Epithelial cell of esophagus (primary cell): ENCODE measurements at regions not wholly inside any gene's neighbourhood (a gene's known extent, or its start where the extent isn't known, plus 50 kb on each side); places are given as distances from the start of the nearest gene placed in this dataset.

Source experiments
- DNase-seq: peaks from one replicate; pipeline ENCODE4 v3.0.0; 2010; ENCODE audit warnings: low read depth
- H3K4me3 ChIP-seq: 2 replicates; pipeline ENCODE4 v1.5.1; 2011; ENCODE audit warnings: mild to moderate bottlenecking, low read length, control low read depth
- TF ChIP-seq, protein P1 (sequence below): IDR thresholded peaks from 2 replicates; pipeline ENCODE4 v1.5.1; 2011; ENCODE audit warnings: low read depth, mild to moderate bottlenecking, low read length, control low read depth, inconsistent platforms; ENCODE audit not compliant: insufficient read depth; ENCODE audit errors: missing control alignments

GRCh38 chr11:97367406-97368083, 977.7 kb downstream of the JRKL start:
- TF ChIP-seq, protein P1, sequence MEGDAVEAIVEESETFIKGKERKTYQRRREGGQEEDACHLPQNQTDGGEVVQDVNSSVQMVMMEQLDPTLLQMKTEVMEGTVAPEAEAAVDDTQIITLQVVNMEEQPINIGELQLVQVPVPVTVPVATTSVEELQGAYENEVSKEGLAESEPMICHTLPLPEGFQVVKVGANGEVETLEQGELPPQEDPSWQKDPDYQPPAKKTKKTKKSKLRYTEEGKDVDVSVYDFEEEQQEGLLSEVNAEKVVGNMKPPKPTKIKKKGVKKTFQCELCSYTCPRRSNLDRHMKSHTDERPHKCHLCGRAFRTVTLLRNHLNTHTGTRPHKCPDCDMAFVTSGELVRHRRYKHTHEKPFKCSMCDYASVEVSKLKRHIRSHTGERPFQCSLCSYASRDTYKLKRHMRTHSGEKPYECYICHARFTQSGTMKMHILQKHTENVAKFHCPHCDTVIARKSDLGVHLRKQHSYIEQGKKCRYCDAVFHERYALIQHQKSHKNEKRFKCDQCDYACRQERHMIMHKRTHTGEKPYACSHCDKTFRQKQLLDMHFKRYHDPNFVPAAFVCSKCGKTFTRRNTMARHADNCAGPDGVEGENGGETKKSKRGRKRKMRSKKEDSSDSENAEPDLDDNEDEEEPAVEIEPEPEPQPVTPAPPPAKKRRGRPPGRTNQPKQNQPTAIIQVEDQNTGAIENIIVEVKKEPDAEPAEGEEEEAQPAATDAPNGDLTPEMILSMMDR = no peak

GRCh38 chr11:97389270-97389669, 999.5 kb downstream of the JRKL start:
- DNase-seq = no peak
- H3K4me3 ChIP-seq = no peak overlapping the region
- TF ChIP-seq, protein P1 = no peak

More at GRCh38 chr11:97367406-97368083, 977.7 kb downstream of the JRKL start:
- no peak overlapping the region for H3K4me3 ChIP-seq
- DNase-seq = no peak

- TF ChIP-seq, protein P1 = no peak
- no peak overlapping the region for H3K4me3 ChIP-seq
- peak; percentile 24 for DNase-seq
Observed at GRCh38 chr11:97398246-97398645, 1008.4 kb downstream of the JRKL start.

- DNase-seq = no peak
Observed at GRCh38 chr11:97409141-97409540, 1019.3 kb downstream of the JRKL start.

GRCh38 chr11:97414801-97415200, 1025.0 kb downstream of the JRKL start:
- no peak for DNase-seq
- no peak overlapping the region for H3K4me3 ChIP-seq
- TF ChIP-seq, protein P1 = no peak

More at GRCh38 chr11:97409141-97409540, 1019.3 kb downstream of the JRKL start:
- TF ChIP-seq, protein P1 = no peak
- no peak overlapping the region for H3K4me3 ChIP-seq

GRCh38 chr11:97419729-97420128, 1029.9 kb downstream of the JRKL start:
- no peak for DNase-seq
- H3K4me3 ChIP-seq = no peak overlapping the region
- TF ChIP-seq, protein P1 = no peak

DNA sequence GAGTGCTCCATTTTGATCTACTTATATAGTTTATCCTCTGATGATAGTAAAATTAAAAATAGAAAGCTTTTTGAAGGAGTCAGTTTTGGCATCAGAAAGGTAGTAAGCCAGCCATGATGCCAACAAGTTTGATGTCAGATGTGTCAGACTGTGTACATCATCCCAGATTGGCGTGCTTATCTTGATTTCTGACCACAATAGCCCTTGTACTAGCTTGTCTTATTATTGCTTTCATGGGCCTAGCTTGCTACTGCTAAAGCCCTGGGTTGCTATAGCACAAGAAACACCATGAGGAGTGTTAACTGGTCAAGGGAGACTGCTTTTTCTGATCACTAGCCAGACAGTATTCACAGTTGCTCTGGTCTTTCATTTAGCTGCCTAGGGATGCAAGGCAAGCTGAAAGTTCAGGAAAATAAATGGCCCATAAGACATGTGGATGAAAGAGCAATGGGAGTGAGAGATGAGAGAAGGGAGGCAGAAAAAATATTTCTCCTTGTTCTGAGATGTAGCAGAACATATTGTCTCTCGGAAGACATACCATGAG, 1038.5 kb downstream of the JRKL start:
- TF ChIP-seq, protein P1 = no peak
- H3K4me3 ChIP-seq = no peak overlapping the region
- no peak for DNase-seq
